GM12878 (cell line): ENCODE measurements at regions not wholly inside any gene's neighbourhood (a gene's known extent, or its start where the extent isn't known, plus 50 kb on each side); places are given as distances from the start of the nearest gene placed in this dataset.

ENCODE experiments used
- ATAC-seq: fragments of 200-7000 bp; cut with Tn5 transposase; 3 replicates; pipeline ENCODE4 v1.9.1; 2020; ENCODE audit warnings: mild to moderate bottlenecking, moderate library complexity
- BruUV-seq: library from RNA; stranded (reverse); fragments of 400-500 nt; replicated peaks from 2 replicates; lab custom pipeline; 2021; lab: Mats Ljungman, UMichigan
- CTCF ChIA-PET: fragments of 300-600 bp; sonication (Branson Sonifier 250); formaldehyde crosslinking; extraction: SDS; loops from one replicate; lab custom pipeline; 2021; ENCODE audit warnings: inconsistent platforms; lab: Yijun Ruan, JAX
- POLR2A ChIA-PET: fragments of 350-600 bp; formaldehyde crosslinking; extraction: SDS; loops from one replicate; lab custom pipeline; 2021; ENCODE audit warnings: inconsistent platforms; lab: Charles Lee
- RAD21 ChIA-PET: fragments of 300-600 bp; sonication (Branson Sonifier 250); formaldehyde crosslinking; loops from one replicate; lab custom pipeline; 2023; ENCODE audit warnings: antibody characterized with exemption; ENCODE audit not compliant: unreplicated experiment; lab: Charles Lee
- SMC1A ChIA-PET: fragments of 300-600 bp; sonication (Branson Sonifier 250); formaldehyde crosslinking; loops from one replicate; lab custom pipeline; 2023; ENCODE audit not compliant: unreplicated experiment, uncharacterized antibody; lab: Charles Lee
- DNase-seq: peaks from one replicate; pipeline ENCODE4 v3.0.0-alpha.2; 2011; ENCODE audit warnings: low read depth, low spot score
- FAIRE-seq: peaks from 3 replicates; lab custom pipeline; 2011; peaks lifted over from hg19 to GRCh38; lab: Jason Lieb, UNC
- H2AFZ ChIP-seq: 2 replicates; pipeline ENCODE4 v1.6.0; 2011; ENCODE audit warnings: low read depth, low read length, control low read depth; ENCODE audit not compliant: control insufficient read depth
- H3K27ac ChIP-seq: 2 replicates; pipeline ENCODE4 v1.5.1; 2011; ENCODE audit warnings: control low read depth; ENCODE audit not compliant: control insufficient read depth, insufficient read depth
- H3K27me3 ChIP-seq, 2 experiments: replicated peaks in 1 of 2; 2 replicates each; pipeline versions ENCODE4 v1.6.0 to v1.6.1; 2011; ENCODE audit warnings: low read length in 1 of 2; ENCODE audit not compliant: control insufficient read depth in 2 of 2, insufficient read depth in 2 of 2
- H3K36me3 ChIP-seq, 2 experiments: 2 replicates each; pipeline ENCODE4 v1.5.1; 2011; ENCODE audit warnings: low read length in 1 of 2; ENCODE audit not compliant: control insufficient read depth in 2 of 2, insufficient read depth in 2 of 2
- H3K4me1 ChIP-seq: 2 replicates; pipeline ENCODE4 v1.6.1; 2011; ENCODE audit warnings: mild to moderate bottlenecking, low read length, moderate library complexity, mixed read lengths; ENCODE audit not compliant: control insufficient read depth, insufficient read depth
- H3K4me2 ChIP-seq: 2 replicates; pipeline ENCODE4 v1.6.0; 2011; ENCODE audit warnings: control low read depth; ENCODE audit not compliant: control insufficient read depth, insufficient read depth
- H3K4me3 ChIP-seq: fragments of 200-600 bp; sonication (generic); 2 replicates; pipeline ENCODE4 v1.5.1; 2016
- H3K79me2 ChIP-seq: 2 replicates; pipeline ENCODE4 v1.6.0; 2011; ENCODE audit warnings: low read length; ENCODE audit not compliant: control insufficient read depth, insufficient read depth
- H3K9ac ChIP-seq: 2 replicates; pipeline ENCODE4 v1.8.0; 2011; ENCODE audit warnings: low read length, control low read depth, mixed read lengths; ENCODE audit not compliant: control insufficient read depth, insufficient read depth
- H3K9me3 ChIP-seq: replicated peaks from 3 replicates; pipeline ENCODE4 v1.5.1; 2011; ENCODE audit warnings: mild to moderate bottlenecking, low read length; ENCODE audit not compliant: control insufficient read depth, insufficient read depth
- H4K20me1 ChIP-seq: 2 replicates; pipeline ENCODE4 v1.6.0; 2011; ENCODE audit not compliant: control insufficient read depth, insufficient read depth
- BMI1 ChIP-seq: fragments of 450-650 bp; IDR thresholded peaks from 2 replicates; pipeline ENCODE4 v1.6.1; 2016; ENCODE audit warnings: mild to moderate bottlenecking, moderate library complexity, borderline replicate concordance
- CBX5 ChIP-seq: sonication (generic); IDR thresholded peaks from 2 replicates; pipeline ENCODE4 v1.6.1; 2016; ENCODE audit warnings: low read depth, moderate library complexity, mild to moderate bottlenecking, inconsistent platforms
- E2F4 ChIP-seq: IDR thresholded peaks from 2 replicates; pipeline ENCODE4 v1.6.1; 2012; ENCODE audit warnings: low read depth, low read length, improper control_type of control experiment
- ETV6 ChIP-seq, 2 experiments: fragments of 450-650 bp in 1 of 2; IDR thresholded peaks in 1 of 2; conservative IDR thresholded peaks in 1 of 2; 2 replicates each; pipeline ENCODE4 v1.6.1; 2014; ENCODE audit warnings: antibody characterized with exemption in 1 of 2, borderline replicate concordance in 1 of 2, low read depth in 1 of 2, mild to moderate bottlenecking in 1 of 2, moderate library complexity in 1 of 2
- HDAC2 ChIP-seq: fragments of 200-600 bp; sonication (generic); IDR thresholded peaks from 2 replicates; pipeline ENCODE4 v1.6.1; 2017
- MEF2A ChIP-seq: IDR thresholded peaks from 2 replicates; pipeline ENCODE4 v1.6.1; 2011; ENCODE audit warnings: low read depth, mild to moderate bottlenecking, low read length, moderate library complexity; ENCODE audit not compliant: insufficient read depth
- NFXL1 ChIP-seq: fragments of 450-650 bp; IDR thresholded peaks from 2 replicates; pipeline ENCODE4 v1.6.1; 2017; ENCODE audit warnings: antibody characterized with exemption, mild to moderate bottlenecking, borderline replicate concordance
- POLR2A ChIP-seq: IDR thresholded peaks from 2 replicates; pipeline ENCODE4 v1.6.1; 2011; ENCODE audit warnings: low read depth, mild to moderate bottlenecking, low read length
- RAD21 ChIP-seq: IDR thresholded peaks from 2 replicates; pipeline ENCODE4 v1.6.1; 2011; ENCODE audit warnings: mild to moderate bottlenecking, low read depth, low read length, moderate library complexity; ENCODE audit not compliant: insufficient read depth
- SUPT20H ChIP-seq: IDR thresholded peaks from 2 replicates; pipeline ENCODE4 v1.6.1; 2011; ENCODE audit warnings: low read depth, mild to moderate bottlenecking, low read length, moderate library complexity, borderline replicate concordance; ENCODE audit not compliant: control insufficient read depth
- TCF3 ChIP-seq: IDR thresholded peaks from 2 replicates; pipeline ENCODE4 v1.6.1; 2012; ENCODE audit warnings: low read depth, mild to moderate bottlenecking, low read length, borderline replicate concordance; ENCODE audit not compliant: insufficient read depth
- ZNF622 ChIP-seq: fragments of 450-650 bp; IDR thresholded peaks from 2 replicates; pipeline ENCODE4 v1.6.1; 2017; ENCODE audit warnings: mild to moderate bottlenecking, inconsistent platforms
- WGBS: methylation state at CpG from one replicate; pipeline ENCODE4 v1.1.6; 2016; ENCODE audit warnings: low lambda C conversion rate; ENCODE audit not compliant: insufficient replicate concordance, insufficient coverage; ENCODE audit errors: missing lambda C conversion rate; 5-methylcytosine and 5-hydroxymethylcytosine counted together
- in situ Hi-C: fragments of 300-500 bp; cut with MboI; formaldehyde crosslinking; loops from 9 replicates; pipeline ENCODE4 v1.14.3; 2018; ENCODE audit warnings: mixed read lengths
- intact Hi-C: fragments of 100-400 bp; cut with micrococcal nuclease; formaldehyde crosslinking; loops from one replicate; pipeline ENCODE4 v1.14.2; 2022; ENCODE audit not compliant: unreplicated experiment
- TF ChIP-seq, protein P1 (sequence below): fragments of 150-350 bp; IDR thresholded peaks from 2 replicates; pipeline ENCODE4 v1.6.1; 2016; ENCODE audit warnings: low read depth, low read length
- TF ChIP-seq, protein P2 (sequence below): fragments of 450-650 bp; IDR thresholded peaks from 2 replicates; pipeline ENCODE4 v1.6.1; 2016; ENCODE audit warnings: mild to moderate bottlenecking, moderate library complexity, borderline replicate concordance

DNA sequence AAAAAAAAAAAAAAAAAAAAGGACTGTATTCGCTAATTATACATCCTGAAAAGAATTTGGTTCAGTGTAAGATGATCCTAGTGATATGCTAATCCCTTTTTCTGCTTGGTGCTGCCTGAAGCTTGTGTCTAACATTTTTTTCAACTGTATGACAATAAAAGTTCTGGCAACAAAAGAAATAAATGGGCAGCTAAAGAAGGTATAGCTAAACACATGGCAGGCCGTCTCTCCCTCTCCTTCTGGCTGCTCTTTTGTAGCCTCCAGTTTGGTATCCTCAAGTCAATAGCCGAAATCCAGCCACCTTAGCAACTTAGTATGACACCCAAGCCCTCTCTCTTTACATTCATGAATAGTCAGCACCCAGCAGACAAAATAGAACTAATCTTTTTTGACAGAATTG is 198.3 kb upstream of the OTX2 start (continued):
- TF ChIP-seq, protein P1, sequence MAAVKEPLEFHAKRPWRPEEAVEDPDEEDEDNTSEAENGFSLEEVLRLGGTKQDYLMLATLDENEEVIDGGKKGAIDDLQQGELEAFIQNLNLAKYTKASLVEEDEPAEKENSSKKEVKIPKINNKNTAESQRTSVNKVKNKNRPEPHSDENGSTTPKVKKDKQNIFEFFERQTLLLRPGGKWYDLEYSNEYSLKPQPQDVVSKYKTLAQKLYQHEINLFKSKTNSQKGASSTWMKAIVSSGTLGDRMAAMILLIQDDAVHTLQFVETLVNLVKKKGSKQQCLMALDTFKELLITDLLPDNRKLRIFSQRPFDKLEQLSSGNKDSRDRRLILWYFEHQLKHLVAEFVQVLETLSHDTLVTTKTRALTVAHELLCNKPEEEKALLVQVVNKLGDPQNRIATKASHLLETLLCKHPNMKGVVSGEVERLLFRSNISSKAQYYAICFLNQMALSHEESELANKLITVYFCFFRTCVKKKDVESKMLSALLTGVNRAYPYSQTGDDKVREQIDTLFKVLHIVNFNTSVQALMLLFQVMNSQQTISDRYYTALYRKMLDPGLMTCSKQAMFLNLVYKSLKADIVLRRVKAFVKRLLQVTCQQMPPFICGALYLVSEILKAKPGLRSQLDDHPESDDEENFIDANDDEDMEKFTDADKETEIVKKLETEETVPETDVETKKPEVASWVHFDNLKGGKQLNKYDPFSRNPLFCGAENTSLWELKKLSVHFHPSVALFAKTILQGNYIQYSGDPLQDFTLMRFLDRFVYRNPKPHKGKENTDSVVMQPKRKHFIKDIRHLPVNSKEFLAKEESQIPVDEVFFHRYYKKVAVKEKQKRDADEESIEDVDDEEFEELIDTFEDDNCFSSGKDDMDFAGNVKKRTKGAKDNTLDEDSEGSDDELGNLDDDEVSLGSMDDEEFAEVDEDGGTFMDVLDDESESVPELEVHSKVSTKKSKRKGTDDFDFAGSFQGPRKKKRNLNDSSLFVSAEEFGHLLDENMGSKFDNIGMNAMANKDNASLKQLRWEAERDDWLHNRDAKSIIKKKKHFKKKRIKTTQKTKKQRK, result no peak
- TF ChIP-seq E2F4, result no peak
- TF ChIP-seq, all 136 proteins: peak for 0

GRCh38 chr14:56998728-56999127 is 188.4 kb upstream of the OTX2 start:
- SMC1A ChIA-PET, result no interaction called here
- 0% methylated on average over 1 of the region's 1 CpG for WGBS
- TF ChIP-seq TCF3 (no peak), SUPT20H (no peak), MEF2A (no peak), POLR2A (no peak), BMI1 (no peak), ETV6 (conservative IDR thresholded peaks at IDR 0.05 in 1 of 2, IDR thresholded peaks at IDR 0.05 in 1 of 2; ENCODE audit: borderline replicate concordance in 1 of 2, low read depth in 1 of 2) (no peak), ZNF622 (no peak), CBX5 (no peak), RAD21 (no peak), HDAC2 (no peak), NFXL1 (no peak)
- TF ChIP-seq, protein P2, sequence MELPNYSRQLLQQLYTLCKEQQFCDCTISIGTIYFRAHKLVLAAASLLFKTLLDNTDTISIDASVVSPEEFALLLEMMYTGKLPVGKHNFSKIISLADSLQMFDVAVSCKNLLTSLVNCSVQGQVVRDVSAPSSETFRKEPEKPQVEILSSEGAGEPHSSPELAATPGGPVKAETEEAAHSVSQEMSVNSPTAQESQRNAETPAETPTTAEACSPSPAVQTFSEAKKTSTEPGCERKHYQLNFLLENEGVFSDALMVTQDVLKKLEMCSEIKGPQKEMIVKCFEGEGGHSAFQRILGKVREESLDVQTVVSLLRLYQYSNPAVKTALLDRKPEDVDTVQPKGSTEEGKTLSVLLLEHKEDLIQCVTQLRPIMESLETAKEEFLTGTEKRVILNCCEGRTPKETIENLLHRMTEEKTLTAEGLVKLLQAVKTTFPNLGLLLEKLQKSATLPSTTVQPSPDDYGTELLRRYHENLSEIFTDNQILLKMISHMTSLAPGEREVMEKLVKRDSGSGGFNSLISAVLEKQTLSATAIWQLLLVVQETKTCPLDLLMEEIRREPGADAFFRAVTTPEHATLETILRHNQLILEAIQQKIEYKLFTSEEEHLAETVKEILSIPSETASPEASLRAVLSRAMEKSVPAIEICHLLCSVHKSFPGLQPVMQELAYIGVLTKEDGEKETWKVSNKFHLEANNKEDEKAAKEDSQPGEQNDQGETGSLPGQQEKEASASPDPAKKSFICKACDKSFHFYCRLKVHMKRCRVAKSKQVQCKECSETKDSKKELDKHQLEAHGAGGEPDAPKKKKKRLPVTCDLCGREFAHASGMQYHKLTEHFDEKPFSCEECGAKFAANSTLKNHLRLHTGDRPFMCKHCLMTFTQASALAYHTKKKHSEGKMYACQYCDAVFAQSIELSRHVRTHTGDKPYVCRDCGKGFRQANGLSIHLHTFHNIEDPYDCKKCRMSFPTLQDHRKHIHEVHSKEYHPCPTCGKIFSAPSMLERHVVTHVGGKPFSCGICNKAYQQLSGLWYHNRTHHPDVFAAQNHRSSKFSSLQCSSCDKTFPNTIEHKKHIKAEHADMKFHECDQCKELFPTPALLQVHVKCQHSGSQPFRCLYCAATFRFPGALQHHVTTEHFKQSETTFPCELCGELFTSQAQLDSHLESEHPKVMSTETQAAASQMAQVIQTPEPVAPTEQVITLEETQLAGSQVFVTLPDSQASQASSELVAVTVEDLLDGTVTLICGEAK, result no peak

More at GRCh38 chr14:56998728-56999127, 188.4 kb upstream of the OTX2 start:
- no peak for DNase-seq
- H3K27me3 ChIP-seq, result no peaks in the 10 kb centered on the region
- no peak overlapping the region for H3K4me3 ChIP-seq
- ChIA-PET RAD21 (no interaction called here), POLR2A (interaction anchor here (0.7 kb wide), 1 partner anchor 9 kb away, joined by 3 read pairs; no protein-coding TSS in a partner anchor), CTCF (no interaction called here)
- no peaks in the 10 kb centered on the region for H3K9me3 ChIP-seq
- BruUV-seq, result no TSS peak
- no peak overlapping the region for H3K9ac ChIP-seq
- H3K4me1 ChIP-seq, result no peaks in the 10 kb centered on the region
- no peak overlapping the region for H3K27ac ChIP-seq
- no peak overlapping the region for H3K4me2 ChIP-seq
- no peaks in the 10 kb centered on the region for H4K20me1 ChIP-seq
- FAIRE-seq, result no peak
- no peaks in the 10 kb centered on the region for H3K36me3 ChIP-seq
- H2AFZ ChIP-seq, result no peak overlapping the region
- no peaks in the 10 kb centered on the region for H3K79me2 ChIP-seq
- no peak for ATAC-seq
- in situ Hi-C loops (no loop called here), intact Hi-C loops (no loop called here)
